KMS-11 (cell line): ENCODE measurements at regions not wholly inside any gene's neighbourhood (a gene's known extent, or its start where the extent isn't known, plus 50 kb on each side); places are given as distances from the start of the nearest gene placed in this dataset.

Experiments
- H2AFZ ChIP-seq: fragments of 200-600 bp; sonication (generic); 2 replicates; pipeline ENCODE4 v1.6.1; 2016; ENCODE audit warnings: antibody characterized with exemption, mixed run types, low read depth
- H3K27ac ChIP-seq: fragments of 200-600 bp; sonication (generic); 2 replicates; pipeline ENCODE4 v1.6.1; 2016; ENCODE audit warnings: mild to moderate bottlenecking, mixed run types
- H3K27me3 ChIP-seq: fragments of 200-600 bp; sonication (generic); 2 replicates; pipeline ENCODE4 v1.6.1; 2017; ENCODE audit warnings: mild to moderate bottlenecking, low read depth, mixed run types, moderate library complexity; ENCODE audit not compliant: insufficient read depth
- H3K36me3 ChIP-seq: fragments of 200-600 bp; sonication (generic); 2 replicates; pipeline ENCODE4 v1.6.1; 2017; ENCODE audit warnings: mild to moderate bottlenecking, mixed run types; ENCODE audit not compliant: insufficient read depth
- H3K4me1 ChIP-seq: fragments of 200-600 bp; sonication (generic); 2 replicates; pipeline ENCODE4 v1.6.1; 2016; ENCODE audit warnings: mild to moderate bottlenecking, low read depth, mixed run types; ENCODE audit not compliant: poor library complexity, severe bottlenecking
- H3K4me2 ChIP-seq: fragments of 200-600 bp; sonication (generic); 2 replicates; pipeline ENCODE4 v1.7.0; 2016; ENCODE audit warnings: mild to moderate bottlenecking, mixed run types
- H3K4me3 ChIP-seq: fragments of 200-600 bp; sonication (generic); IDR thresholded peaks from 2 replicates; pipeline ENCODE4 v1.6.1; 2017; ENCODE audit warnings: low read depth, low read length, mixed read lengths; ENCODE audit not compliant: insufficient read depth
- H3K79me2 ChIP-seq: fragments of 200-600 bp; sonication (generic); 2 replicates; pipeline ENCODE4 v1.6.1; 2016; ENCODE audit warnings: low read depth, mixed run types; ENCODE audit not compliant: insufficient read depth
- H3K9ac ChIP-seq: fragments of 200-600 bp; sonication (generic); 2 replicates; pipeline ENCODE4 v1.6.1; 2016; ENCODE audit warnings: mild to moderate bottlenecking, mixed run types
- H4K20me1 ChIP-seq: fragments of 200-600 bp; sonication (generic); 2 replicates; pipeline ENCODE4 v1.6.1; 2016; ENCODE audit warnings: mild to moderate bottlenecking, mixed run types; ENCODE audit not compliant: insufficient read depth
- TF ChIP-seq, protein P1 (sequence below): fragments of 200-600 bp; sonication (generic); conservative IDR thresholded peaks from 2 replicates; pipeline ENCODE4 v1.6.1; 2017; ENCODE audit warnings: low read depth, mild to moderate bottlenecking, antibody characterized with exemption, low read length, moderate library complexity, mixed read lengths

DNA sequence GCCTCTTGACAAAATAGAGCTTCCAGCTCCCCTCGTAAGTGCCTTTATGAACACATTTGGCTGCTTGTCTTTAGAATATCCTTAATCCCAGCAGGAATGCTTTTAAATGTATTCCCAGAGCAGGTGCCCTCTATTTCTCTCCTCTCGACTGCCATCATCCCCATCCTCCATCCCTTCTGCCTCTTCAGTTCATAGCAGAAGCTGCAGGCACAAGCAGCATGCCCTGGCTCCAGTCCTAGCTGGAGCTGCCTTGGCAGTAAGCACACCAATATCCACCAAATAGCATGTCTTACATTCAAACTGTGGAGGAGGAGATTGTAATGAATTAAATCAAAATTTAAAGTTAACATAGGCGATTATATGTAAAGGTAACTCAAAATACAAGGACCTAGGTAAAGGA, 891.3 kb upstream of the SLC39A10 start:
- Histone ChIP-seq H3K27ac (no peak overlapping the region), H3K36me3 (no peaks in the 10 kb centered on the region), H3K27me3 (no peaks in the 10 kb centered on the region), H3K79me2 (no peaks in the 10 kb centered on the region), H3K4me1 (peaks cover 21% of the 10 kb centered on the region), H3K4me2 (no peak overlapping the region), H3K9ac (no peak overlapping the region), H3K4me3 (no peak overlapping the region), H2AFZ (no peak overlapping the region), H4K20me1 (no peaks in the 10 kb centered on the region)
- TF ChIP-seq, protein P1, sequence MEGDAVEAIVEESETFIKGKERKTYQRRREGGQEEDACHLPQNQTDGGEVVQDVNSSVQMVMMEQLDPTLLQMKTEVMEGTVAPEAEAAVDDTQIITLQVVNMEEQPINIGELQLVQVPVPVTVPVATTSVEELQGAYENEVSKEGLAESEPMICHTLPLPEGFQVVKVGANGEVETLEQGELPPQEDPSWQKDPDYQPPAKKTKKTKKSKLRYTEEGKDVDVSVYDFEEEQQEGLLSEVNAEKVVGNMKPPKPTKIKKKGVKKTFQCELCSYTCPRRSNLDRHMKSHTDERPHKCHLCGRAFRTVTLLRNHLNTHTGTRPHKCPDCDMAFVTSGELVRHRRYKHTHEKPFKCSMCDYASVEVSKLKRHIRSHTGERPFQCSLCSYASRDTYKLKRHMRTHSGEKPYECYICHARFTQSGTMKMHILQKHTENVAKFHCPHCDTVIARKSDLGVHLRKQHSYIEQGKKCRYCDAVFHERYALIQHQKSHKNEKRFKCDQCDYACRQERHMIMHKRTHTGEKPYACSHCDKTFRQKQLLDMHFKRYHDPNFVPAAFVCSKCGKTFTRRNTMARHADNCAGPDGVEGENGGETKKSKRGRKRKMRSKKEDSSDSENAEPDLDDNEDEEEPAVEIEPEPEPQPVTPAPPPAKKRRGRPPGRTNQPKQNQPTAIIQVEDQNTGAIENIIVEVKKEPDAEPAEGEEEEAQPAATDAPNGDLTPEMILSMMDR: no peak

DNA sequence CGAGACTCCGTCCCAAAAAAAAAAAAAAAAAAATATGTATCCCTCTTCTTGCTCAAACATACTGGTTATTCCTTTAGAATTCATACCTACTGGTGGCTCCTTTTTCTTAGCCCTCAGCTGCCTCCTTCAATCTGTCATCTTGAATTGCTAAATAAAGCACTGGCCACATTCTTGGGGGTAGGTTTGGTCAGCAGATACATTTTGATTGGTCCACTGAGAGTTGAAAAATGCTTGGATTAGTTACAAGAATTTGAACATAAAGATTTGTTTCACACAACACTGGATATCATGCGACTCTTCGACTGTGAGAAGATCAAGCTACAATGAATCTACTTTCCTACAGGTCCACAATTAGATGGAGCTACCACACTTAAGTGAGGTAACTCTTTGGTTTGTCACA, 906.1 kb upstream of the SLC39A10 start:
- Histone ChIP-seq H3K27ac (no peak overlapping the region), H3K4me2 (no peak overlapping the region), H3K79me2 (no peaks in the 10 kb centered on the region), H2AFZ (no peak overlapping the region), H3K36me3 (no peaks in the 10 kb centered on the region), H3K27me3 (no peaks in the 10 kb centered on the region), H3K4me3 (no peak overlapping the region), H3K4me1 (no peaks in the 10 kb centered on the region), H3K9ac (no peak overlapping the region), H4K20me1 (no peaks in the 10 kb centered on the region)
- TF ChIP-seq, protein P1: no peak

DNA sequence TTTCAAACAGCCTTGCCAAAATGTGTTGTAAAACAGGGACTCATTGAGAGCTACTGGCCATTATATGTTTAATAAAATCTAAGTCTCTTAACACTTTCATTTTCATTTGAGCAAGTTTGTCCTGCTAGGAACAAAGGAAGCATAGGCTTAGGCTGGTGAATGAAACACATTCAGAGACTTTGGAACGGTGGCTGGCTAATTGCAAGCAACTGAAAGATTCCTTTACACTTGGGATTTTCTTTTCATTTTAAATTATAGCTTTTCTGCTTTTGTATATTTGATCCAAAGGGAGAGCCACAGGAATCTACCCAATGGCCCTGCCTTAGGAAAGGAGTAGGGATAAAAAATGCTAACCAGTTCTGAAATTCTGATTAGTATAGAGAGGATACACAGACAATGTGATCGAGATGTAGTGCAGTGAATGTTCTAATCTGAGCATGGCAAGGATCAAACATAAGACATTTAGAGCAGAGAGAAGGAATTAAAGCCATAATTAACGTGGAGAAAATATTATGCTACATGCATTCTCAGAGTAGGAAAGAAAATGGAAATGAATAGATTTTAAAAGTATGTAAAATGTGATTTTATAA, 911.4 kb upstream of the SLC39A10 start:
- TF ChIP-seq, protein P1: no peak
- Histone ChIP-seq H3K9ac (no peak overlapping the region), H3K4me3 (no peak overlapping the region), H3K27me3 (no peaks in the 10 kb centered on the region), H3K4me2 (peak overlapping the region; percentile 46; the same call in 1 of the 2 replicates), H3K27ac (no peak overlapping the region), H3K4me1 (no peaks in the 10 kb centered on the region), H2AFZ (peak overlapping the region; percentile 34; the same call in 1 of the 2 replicates), H4K20me1 (no peaks in the 10 kb centered on the region), H3K36me3 (no peaks in the 10 kb centered on the region), H3K79me2 (no peaks in the 10 kb centered on the region)

DNA sequence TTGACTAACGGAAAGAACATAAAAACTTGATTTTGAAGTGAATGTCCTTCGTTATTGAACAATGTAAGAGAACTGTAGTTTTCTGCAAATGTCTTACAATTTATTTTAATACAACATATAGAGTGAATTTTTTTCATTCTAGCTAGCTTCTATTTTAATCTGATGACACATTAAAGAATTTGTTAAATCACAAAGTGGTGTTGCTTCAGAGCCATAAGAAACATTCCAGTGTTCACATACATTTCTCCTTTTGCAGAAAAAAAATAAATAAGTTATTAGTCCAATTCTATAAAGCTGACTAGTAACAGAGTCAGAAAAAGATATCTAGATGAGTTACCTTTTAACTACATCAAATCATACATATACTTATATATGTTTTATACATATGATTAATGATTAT, 914.3 kb upstream of the SLC39A10 start:
- Histone ChIP-seq H2AFZ (no peak overlapping the region), H3K4me2 (no peak overlapping the region), H3K79me2 (no peaks in the 10 kb centered on the region), H3K27me3 (no peaks in the 10 kb centered on the region), H3K27ac (no peak overlapping the region), H3K4me3 (no peak overlapping the region), H3K4me1 (peaks cover 14% of the 10 kb centered on the region), H3K9ac (no peak overlapping the region), H3K36me3 (no peaks in the 10 kb centered on the region), H4K20me1 (no peaks in the 10 kb centered on the region)
- TF ChIP-seq, protein P1: no peak
